Stimulated activated effector memory CD8-positive, alpha-beta T cell treated with anti-CD3 and anti-CD28 coated beads, Interleukin-12 subunit alpha, Interleukin-12 subunit beta, amount 100 ng/mL, for 72 hours (primary cell): ENCODE measurements at regions not wholly inside any gene's neighbourhood (a gene's known extent, or its start where the extent isn't known, plus 50 kb on each side); places are given as distances from the start of the nearest gene placed in this dataset.
"Not testable (repeated sequence)": the region's sequence is repeated elsewhere in the genome, so short reads cannot be mapped to it uniquely, and the experiment has no call there.

ENCODE experiments used
- ATAC-seq: fragments of 150-1000 bp; cut with Tn5 transposase; 2 replicates; pipeline ENCODE4 v1.10.0; 2021
- DNase-seq, 2 donors: peaks; one replicate each; pipeline ENCODE4 v3.0.0; 2021 to 2022; ENCODE audit warnings: low spot score in 2 of 2
- H3K27ac Mint-ChIP-seq: one replicate; pipeline ENCODE4 v1.8.0; 2022; ENCODE audit warnings: mild to moderate bottlenecking, mixed read lengths
- H3K36me3 Mint-ChIP-seq: one replicate; pipeline ENCODE4 v1.8.0; 2022; ENCODE audit warnings: mild to moderate bottlenecking, mixed read lengths
- H3K4me1 Mint-ChIP-seq: one replicate; pipeline ENCODE4 v1.8.0; 2022; ENCODE audit warnings: mixed read lengths
- H3K4me3 Mint-ChIP-seq: one replicate; pipeline ENCODE4 v1.8.0; 2022; ENCODE audit warnings: mild to moderate bottlenecking, mixed read lengths
- H3K9me3 Mint-ChIP-seq: one replicate; pipeline ENCODE4 v1.8.0; 2022; ENCODE audit warnings: mixed read lengths

DNA sequence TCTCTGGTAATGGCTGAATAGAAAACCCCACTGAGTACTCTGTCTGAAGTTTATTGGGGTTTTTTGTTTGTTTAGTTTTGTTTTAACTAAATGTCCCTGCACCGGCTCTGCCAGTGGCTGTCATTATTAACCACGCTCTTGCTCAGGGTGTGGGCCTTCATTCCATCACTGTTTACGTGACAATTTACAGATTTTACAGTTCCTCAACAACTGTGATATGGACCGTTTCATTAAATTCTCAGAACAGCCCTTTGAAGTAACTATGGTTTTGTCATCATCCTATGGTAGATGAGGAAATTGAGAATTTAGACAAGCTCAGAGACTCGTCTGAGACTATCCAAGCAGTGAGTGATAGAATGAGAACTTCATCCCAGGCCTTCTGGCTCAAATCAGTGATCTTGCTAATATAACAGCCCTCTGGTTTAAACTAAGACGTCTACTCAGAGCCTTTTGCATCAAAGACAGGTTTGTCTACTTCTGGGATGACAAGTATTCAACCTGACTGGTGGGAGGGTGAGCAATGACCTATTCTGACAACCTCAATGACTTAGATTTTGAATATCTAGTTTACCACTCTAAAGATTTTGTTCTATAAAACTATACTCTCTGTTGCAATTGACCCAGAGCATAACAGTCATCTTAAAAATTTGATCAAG, 77.3 kb upstream of the MAP3K1 start:
- peaks cover 18% of the 10 kb centered on the region for H3K4me1 Mint-ChIP-seq
- no peak overlapping the region for H3K27ac Mint-ChIP-seq
- no peaks in the 10 kb centered on the region for H3K36me3 Mint-ChIP-seq
- DNase-seq (no peak), ATAC-seq (peak; percentile 83)
- peaks cover 4% of the 10 kb centered on the region for H3K9me3 Mint-ChIP-seq
- no peak overlapping the region for H3K4me3 Mint-ChIP-seq

DNA sequence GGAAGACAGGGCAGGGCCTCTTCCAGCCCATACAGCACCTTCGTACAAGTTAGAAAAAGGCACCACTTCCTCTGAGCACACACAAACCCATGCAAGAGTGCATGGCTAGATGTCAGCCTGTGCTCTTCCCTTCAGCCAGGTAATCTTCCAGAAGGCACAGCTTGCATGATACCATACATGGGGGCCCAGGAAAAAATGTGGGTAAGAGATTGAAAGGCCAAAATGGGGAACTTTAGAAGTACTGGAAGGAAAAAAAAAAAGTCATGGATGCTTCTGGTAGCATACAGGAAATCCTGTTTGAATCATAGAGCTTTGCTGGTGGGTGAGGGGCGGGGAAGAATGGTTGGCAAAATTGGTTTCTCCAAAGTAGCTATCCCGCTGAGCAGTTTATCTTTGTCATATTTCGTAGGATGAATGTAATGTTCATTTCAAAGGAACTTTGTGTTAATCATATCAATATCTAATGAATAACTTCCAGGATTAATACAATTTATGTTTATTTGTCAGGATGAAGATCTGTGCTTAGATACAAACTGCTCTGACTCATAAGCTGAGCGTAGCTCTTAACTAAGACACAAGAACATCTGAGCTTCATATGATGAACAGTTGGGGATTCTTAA, 78.2 kb upstream of the MAP3K1 start:
- DNase-seq: no peak
- H3K4me1 Mint-ChIP-seq: peaks cover 18% of the 10 kb centered on the region
- no peaks in the 10 kb centered on the region for H3K36me3 Mint-ChIP-seq
- peaks cover 4% of the 10 kb centered on the region for H3K9me3 Mint-ChIP-seq
- peak; percentile 55 for ATAC-seq
- H3K27ac Mint-ChIP-seq: peak overlapping the region; percentile 77
- peak overlapping the region; percentile 47 for H3K4me3 Mint-ChIP-seq

DNA sequence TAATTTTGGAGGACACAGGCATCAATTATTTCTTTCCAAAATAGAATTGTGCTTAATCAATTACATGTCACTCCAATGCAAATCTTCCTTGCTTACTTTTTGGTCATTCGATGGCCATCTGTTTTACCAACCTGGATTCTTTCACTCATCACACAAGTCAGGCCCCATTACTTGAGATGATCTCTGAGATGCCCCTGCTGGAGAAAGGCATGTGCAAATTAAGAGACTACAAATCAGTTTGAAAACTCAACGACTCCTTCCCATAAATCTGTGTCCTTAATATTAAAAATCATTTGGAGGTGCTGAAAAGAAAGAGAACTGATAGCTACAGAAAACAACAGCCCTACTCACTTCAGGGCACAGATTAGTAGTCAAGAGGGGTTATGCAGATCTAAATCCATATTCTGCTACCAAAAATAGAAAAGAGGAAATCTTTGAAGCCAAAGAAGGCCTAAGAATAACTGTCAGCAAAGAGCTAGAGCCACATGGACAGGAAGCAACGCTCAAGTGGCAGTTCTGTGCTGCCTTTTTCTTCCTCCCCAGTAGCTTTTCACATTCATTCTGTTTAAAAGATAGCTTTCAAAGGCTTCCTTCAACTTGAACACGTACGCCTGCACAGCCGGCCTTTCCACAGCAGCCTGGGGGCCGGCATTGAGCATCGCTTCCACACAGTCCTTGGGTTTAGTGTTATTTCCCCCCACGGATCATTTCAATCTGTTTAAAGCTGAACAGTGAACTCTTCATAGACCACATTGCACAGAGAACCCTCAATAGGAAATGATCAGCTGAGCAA, 79.3 kb upstream of the MAP3K1 start:
- Mint-ChIP-seq H3K27ac (peak overlapping the region; percentile 77), H3K36me3 (no peaks in the 10 kb centered on the region), H3K4me3 (peak overlapping the region; percentile 47), H3K9me3 (peaks cover 4% of the 10 kb centered on the region), H3K4me1 (peaks cover 18% of the 10 kb centered on the region)
- peak; percentile 59 for ATAC-seq
- no peak for DNase-seq

DNA sequence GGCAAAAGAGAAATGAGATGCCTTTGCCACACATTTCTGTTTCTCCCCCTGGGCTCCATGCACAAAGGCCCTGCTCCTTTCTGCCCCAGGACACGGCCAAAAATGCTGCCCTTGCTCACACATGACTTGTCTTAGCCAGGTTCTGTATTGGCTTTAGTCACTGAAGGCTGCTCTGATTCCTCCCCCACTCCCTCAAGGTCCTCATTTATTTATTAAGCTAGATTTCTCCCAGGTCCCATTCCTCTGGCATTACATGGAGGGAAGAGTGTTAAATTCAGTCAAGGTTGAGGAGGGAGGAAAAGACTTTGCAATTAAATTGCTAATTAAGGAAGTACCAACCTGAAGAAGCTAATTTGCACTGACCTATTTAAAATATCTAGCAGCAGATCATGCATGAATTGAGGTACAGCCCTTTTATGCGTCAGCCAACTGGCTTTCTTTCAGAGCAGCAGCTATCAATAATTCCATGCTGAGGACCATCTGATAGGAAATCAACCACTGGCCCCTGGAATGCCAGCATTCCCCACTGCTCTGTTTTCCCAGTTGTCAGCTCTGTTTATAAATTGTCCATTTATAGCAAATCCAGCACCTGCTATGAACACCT, 81.2 kb upstream of the MAP3K1 start:
- Mint-ChIP-seq H3K9me3 (peaks cover 4% of the 10 kb centered on the region), H3K4me3 (no peak overlapping the region), H3K36me3 (no peaks in the 10 kb centered on the region)

DNA sequence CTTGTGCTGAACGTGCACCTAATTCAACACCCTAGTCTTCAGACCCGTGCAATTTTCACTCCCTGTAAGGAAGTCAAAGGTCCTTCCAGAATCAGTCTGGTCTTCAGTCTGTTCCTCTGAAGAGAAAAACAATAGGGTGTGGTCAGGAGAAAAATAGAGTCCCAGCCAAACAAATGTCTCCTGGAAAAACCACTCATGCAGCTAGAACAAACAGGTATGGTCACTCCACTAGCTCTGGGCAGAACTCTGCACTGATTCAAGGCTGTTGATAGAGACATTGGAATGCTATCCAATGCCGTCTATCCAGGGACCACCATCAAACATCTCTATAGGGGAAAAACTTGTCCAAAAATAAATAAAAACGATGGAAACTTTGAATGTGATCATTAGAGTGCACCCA, 81.8 kb upstream of the MAP3K1 start:
- no peak for DNase-seq
- H3K9me3 Mint-ChIP-seq: peaks cover 4% of the 10 kb centered on the region
- H3K4me1 Mint-ChIP-seq: peaks cover 18% of the 10 kb centered on the region
- no peak overlapping the region for H3K27ac Mint-ChIP-seq
- no peaks in the 10 kb centered on the region for H3K36me3 Mint-ChIP-seq
- H3K4me3 Mint-ChIP-seq: no peak overlapping the region
- no peak for ATAC-seq

More for the DNA sequence above, 81.2 kb upstream of the MAP3K1 start:
- DNase-seq (no peak), ATAC-seq (no peak)
- Mint-ChIP-seq H3K4me1 (peaks cover 18% of the 10 kb centered on the region), H3K27ac (no peak overlapping the region)

DNA sequence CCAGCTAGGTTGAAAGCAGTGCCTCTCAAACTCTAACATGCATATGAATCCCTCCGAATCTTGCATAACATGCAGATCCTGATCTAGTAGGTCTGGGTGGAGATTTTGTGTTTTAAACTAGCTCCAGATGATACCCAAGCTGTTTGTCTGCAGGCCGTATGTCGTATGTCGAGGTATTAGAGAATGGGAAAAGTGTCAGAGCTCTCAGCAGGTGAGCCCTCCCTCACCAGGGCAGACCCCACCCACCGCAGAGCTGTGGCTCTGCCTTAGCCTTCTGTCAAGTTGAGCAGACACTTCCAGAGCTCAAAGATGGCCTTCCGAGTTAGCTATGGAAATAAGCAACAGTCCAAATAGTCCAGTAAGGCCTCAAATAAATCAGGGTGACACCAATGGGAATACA, 83.2 kb upstream of the MAP3K1 start:
- ATAC-seq: no peak
- DNase-seq: no peak
- H3K9me3 Mint-ChIP-seq: peaks cover 4% of the 10 kb centered on the region
- H3K36me3 Mint-ChIP-seq: no peaks in the 10 kb centered on the region
- peaks cover 15% of the 10 kb centered on the region for H3K4me1 Mint-ChIP-seq
- no peak overlapping the region for H3K4me3 Mint-ChIP-seq
- no peak overlapping the region for H3K27ac Mint-ChIP-seq

DNA sequence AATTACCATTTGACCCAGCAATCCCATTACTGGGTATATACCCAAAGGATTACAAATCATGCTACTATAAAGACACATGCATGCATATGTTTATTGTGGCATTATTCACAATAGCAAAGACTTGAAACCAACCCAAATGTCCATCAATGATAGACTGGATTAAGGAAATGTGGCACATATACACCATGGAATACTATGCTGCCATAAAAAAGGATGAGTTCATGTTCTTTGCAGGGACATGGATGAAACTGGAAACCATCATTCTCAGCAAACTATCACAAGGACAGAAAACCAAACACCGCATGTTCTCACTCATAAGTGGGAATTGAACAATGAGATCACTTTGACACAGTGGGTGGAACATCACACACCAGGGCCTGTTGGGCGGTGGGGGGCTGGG, 83.9 kb upstream of the MAP3K1 start:
- H3K27ac Mint-ChIP-seq, H3K36me3 Mint-ChIP-seq, DNase-seq, H3K4me1 Mint-ChIP-seq, ATAC-seq, H3K9me3 Mint-ChIP-seq, H3K4me3 Mint-ChIP-seq: not testable (repeated sequence)

DNA sequence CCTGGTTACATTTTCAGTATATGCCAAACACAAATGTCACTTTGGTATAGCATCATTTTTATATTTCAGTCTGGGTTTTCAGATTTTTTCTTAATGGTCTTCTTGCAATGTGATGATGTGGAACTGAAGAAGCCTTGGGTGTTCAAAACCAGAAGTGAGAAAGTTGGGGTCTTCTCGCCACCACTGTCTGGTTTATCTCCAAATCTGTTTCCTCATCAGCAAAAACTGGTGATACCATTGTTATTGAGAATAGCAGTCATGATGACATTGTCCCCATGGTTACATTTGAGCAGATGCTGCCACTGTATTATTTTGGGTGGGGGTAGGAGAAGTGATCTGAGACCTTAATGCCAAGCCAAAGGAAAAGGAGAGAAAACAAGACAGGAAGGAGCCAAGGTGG, 85.9 kb upstream of the MAP3K1 start:
- H3K4me3 Mint-ChIP-seq: no peak overlapping the region
- no peaks in the 10 kb centered on the region for H3K4me1 Mint-ChIP-seq
- no peaks in the 10 kb centered on the region for H3K36me3 Mint-ChIP-seq
- H3K9me3 Mint-ChIP-seq: no peaks in the 10 kb centered on the region
- H3K27ac Mint-ChIP-seq: no peak overlapping the region
- peak; percentile 68 for ATAC-seq
- no peak for DNase-seq

DNA sequence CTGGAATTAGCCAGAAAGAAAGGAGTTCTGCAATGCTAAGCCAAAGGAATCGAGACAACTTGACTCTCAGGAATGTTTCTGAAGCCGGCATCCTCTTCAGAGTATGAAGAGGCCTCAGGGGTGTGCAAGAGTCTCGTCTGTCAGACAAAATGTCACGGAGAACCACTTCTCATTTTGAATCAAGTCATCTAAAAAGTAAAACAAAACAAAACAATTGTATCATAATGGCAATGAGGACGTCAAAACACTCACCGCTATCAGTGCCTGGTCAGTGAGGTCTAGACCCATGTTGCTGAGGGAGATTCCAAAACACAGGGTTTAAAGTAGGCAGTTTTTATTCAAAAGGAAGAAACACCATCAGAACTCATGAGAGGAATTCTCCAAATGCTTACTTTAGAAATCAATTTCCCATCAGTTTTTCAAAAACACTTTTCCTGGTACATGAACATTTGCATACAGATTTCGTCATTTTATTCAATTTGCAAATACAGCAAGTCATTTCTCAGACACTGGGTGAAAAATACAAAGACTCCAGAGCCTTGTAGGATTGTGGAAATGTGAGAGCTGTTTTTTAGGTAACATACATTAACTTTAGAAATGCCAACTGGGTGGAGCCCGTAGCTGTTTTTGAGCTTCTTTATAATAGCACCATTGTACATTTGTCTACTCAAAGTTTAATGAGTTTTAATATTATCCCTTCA, 89.5 kb upstream of the MAP3K1 start:
- peak; percentile 51 for ATAC-seq
- Mint-ChIP-seq H3K36me3 (no peaks in the 10 kb centered on the region), H3K4me3 (no peak overlapping the region), H3K4me1 (no peaks in the 10 kb centered on the region), H3K9me3 (no peaks in the 10 kb centered on the region), H3K27ac (no peak overlapping the region)
- DNase-seq: no peak

DNA sequence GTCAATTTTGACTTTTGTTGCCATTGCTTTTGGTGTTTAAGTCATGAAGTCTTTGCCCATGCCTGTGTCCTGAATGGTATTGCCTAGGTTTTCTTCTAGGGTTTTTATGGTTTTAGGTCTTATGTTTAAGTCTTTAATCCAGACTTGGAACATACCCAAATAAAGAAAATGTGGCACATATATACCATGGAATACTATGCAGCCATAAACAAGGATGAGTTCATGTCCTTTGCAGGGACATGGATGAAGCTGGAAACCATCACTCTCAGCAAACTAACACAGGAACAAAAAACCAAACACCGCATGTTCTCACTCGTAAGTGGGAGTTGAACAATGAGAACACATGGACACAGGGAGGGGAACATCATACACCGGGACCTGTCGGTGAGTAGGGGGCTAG, 90.5 kb upstream of the MAP3K1 start:
- not testable (repeated sequence) for H3K9me3 Mint-ChIP-seq, H3K36me3 Mint-ChIP-seq, H3K27ac Mint-ChIP-seq, ATAC-seq, H3K4me1 Mint-ChIP-seq, DNase-seq, H3K4me3 Mint-ChIP-seq

DNA sequence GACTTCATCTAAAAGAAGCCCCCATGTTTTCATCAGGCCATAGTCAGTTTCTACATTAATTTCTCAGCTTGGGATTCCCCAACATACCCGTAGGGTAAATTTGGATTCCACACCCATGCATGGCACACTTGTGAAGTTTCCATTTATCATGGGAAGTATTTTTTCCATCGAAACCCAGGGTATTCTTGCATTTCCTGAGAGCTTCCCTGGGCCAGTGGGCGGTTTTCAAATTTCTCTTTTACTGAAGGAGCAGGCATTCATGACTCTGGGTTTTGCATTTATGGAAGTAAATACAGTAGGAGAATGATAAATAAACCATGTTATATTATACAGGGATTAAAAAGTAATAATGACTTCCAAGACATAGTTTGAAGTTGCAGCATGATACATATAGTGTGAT, 93.0 kb upstream of the MAP3K1 start:
- H3K9me3 Mint-ChIP-seq: no peaks in the 10 kb centered on the region
- no peak overlapping the region for H3K27ac Mint-ChIP-seq
- no peak overlapping the region for H3K4me3 Mint-ChIP-seq
- H3K4me1 Mint-ChIP-seq: no peaks in the 10 kb centered on the region
- DNase-seq (no peak), ATAC-seq (no peak)
- no peaks in the 10 kb centered on the region for H3K36me3 Mint-ChIP-seq

DNA sequence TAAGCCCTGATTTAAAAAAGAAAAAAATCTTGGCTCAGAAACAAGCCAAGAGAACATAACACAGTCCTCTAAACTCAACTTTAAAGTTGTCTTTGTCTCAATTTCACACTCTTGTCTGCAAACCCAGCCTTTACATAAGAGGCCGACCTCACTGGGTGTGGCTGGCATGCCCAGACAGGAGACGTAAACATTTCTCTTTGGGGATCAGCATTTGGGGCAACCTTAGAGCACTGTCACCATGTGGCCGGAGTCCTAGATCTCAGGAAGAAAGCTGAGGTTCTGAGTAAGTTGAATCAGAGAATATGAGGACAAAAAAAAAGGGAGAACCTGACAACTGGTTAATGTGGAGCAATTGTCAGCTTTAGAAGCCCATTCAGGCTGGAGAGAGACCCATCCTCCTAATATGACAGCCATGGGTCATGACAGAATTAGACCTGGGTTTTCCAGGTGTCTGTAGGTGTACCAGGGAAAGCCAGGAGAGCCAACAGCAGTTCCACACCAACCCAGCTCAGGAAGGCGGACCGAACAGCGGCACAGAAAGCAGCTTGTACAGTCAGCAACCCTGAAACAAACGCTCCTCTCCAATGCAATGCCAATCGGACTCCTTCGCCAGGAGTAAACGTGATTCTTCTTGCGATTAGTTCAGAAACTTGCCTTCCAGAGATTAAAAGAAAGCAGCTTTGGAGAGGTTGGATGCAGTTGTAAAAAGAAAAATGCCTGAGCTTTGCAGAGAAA, 97.9 kb upstream of the MAP3K1 start:
- no peak overlapping the region for H3K27ac Mint-ChIP-seq
- H3K4me3 Mint-ChIP-seq: no peak overlapping the region
- DNase-seq (no peak), ATAC-seq (no peak)
- no peaks in the 10 kb centered on the region for H3K9me3 Mint-ChIP-seq
- H3K36me3 Mint-ChIP-seq: no peaks in the 10 kb centered on the region
- no peaks in the 10 kb centered on the region for H3K4me1 Mint-ChIP-seq

DNA sequence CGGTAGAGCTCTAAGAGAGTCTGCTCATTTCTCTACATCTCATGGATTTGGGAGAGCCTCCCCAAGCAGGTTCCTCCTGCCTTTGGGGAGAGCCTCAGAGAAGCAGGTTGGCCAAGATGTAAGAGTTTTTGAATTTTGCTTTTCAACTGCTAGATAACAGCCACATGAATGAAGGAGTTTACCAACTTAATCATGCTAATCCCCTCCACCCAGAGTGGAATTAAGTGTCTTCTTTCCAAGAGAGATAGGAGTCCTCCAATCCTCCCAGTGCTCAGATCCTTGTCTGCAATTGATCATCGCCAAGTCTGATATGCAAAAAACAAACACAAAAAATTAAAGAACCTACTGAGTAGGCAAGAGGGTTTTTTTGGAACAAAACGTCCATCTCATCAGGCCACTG, 99.4 kb upstream of the MAP3K1 start:
- Mint-ChIP-seq H3K27ac (no peak overlapping the region), H3K36me3 (no peaks in the 10 kb centered on the region), H3K4me1 (no peaks in the 10 kb centered on the region), H3K4me3 (no peak overlapping the region), H3K9me3 (no peaks in the 10 kb centered on the region)
- DNase-seq (no peak), ATAC-seq (no peak)

DNA sequence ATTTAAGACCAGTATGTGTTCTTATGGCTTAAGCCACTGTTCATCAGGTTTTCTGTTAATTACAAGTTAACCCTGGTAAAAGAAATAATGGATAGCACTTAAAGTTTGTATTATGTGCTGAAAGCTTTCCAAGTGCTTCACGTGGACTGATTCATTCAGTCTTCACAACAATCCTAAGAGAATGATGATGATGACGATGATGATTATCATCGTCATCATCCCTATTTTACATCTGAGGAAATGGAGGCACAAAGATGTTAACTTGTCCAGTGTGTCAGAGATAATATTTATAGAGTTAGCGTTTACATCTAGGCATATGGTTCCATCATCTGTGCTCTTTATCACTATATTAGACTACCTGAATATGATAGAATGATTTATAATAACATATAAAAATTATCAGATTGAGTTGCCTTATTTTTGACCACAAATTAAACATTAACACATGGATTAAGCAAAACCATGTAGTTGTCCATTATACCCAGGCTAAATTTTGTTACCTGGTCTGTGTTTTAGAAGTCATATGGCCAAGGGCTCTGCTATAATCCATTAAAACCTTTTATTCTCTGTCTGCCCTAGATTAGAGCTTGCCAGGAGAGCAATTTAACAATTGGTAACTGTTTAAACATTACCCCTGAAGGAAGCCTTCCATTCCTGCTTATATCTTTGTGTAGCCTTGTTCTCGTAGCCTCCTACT, 102.3 kb upstream of the MAP3K1 start:
- DNase-seq: no peak
- no peaks in the 10 kb centered on the region for H3K36me3 Mint-ChIP-seq
- no peak overlapping the region for H3K4me3 Mint-ChIP-seq
- no peak overlapping the region for H3K27ac Mint-ChIP-seq
- H3K4me1 Mint-ChIP-seq: no peaks in the 10 kb centered on the region
- ATAC-seq: no peak
- H3K9me3 Mint-ChIP-seq: no peaks in the 10 kb centered on the region
